ENCODE measurements at regions not wholly inside any gene's neighbourhood (a gene's known extent, or its start where the extent isn't known, plus 50 kb on each side); places are given as distances from the start of the nearest gene placed in this dataset.

- Histone ChIP-seq H3K27ac (ENCODE audit: low read depth) (no peak overlapping the region), H4K20me1 (replicated peaks; ENCODE audit: insufficient read depth) (no peaks in the 10 kb centered on the region), H3F3A (replicated peaks; ENCODE audit: low read depth) (no peaks in the 10 kb centered on the region), H2AFZ (no peak overlapping the region), H3K9me2 (ENCODE audit: insufficient read depth) (no peaks in the 10 kb centered on the region), H3K4me1 (ENCODE audit: insufficient read depth) (peaks cover 9% of the 10 kb centered on the region; the same call in 1 of the 2 replicates), H3K4me3 (no peak overlapping the region), H3K36me3 (ENCODE audit: insufficient read depth) (no peaks in the 10 kb centered on the region), H3K79me2 (replicated peaks; ENCODE audit: insufficient read depth) (no peaks in the 10 kb centered on the region), H3K4me2 (no peak overlapping the region), H3K27me3 (ENCODE audit: insufficient read depth) (no peaks in the 10 kb centered on the region)
- H3K27ac Mint-ChIP-seq: no peak overlapping the region
- no peak for TF ChIP-seq NANOG (IDR thresholded peaks at IDR 0.05; ENCODE audit: borderline replicate concordance)
- no peak for TF ChIP-seq CREB1 (CRISPR knock-in tag; IDR thresholded peaks at IDR 0.05; ENCODE audit: low read depth)
- TF ChIP-seq, protein P1, sequence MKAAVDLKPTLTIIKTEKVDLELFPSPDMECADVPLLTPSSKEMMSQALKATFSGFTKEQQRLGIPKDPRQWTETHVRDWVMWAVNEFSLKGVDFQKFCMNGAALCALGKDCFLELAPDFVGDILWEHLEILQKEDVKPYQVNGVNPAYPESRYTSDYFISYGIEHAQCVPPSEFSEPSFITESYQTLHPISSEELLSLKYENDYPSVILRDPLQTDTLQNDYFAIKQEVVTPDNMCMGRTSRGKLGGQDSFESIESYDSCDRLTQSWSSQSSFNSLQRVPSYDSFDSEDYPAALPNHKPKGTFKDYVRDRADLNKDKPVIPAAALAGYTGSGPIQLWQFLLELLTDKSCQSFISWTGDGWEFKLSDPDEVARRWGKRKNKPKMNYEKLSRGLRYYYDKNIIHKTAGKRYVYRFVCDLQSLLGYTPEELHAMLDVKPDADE (IDR thresholded peaks at IDR 0.05): no peak
- TF ChIP-seq JUNB (IDR thresholded peaks at IDR 0.05; ENCODE audit: unreplicated experiment): no peak
- TF ChIP-seq STAT1 (IDR thresholded peaks at IDR 0.05; ENCODE audit: unreplicated experiment): no peak
- no peak for TF ChIP-seq EZH2phosphoT487 (IDR thresholded peaks at IDR 0.05; ENCODE audit: unreplicated experiment)
- TF ChIP-seq ZNF114 (CRISPR knock-in tag; IDR thresholded peaks at IDR 0.05): no peak
- no peak for TF ChIP-seq POLR2AphosphoS5 (IDR thresholded peaks at IDR 0.05; ENCODE audit: low read depth)
- no peak for TF ChIP-seq CTCF (conservative IDR thresholded peaks at IDR 0.05; ENCODE audit: low read depth in 2 of 2)
- no peak for TF ChIP-seq REST (IDR thresholded peaks at IDR 0.05; ENCODE audit: unreplicated experiment)
- no peak for TF ChIP-seq ZNF462 (CRISPR knock-in tag; IDR thresholded peaks at IDR 0.05)
- TF ChIP-seq EZH2 (IDR thresholded peaks at IDR 0.05; ENCODE audit: low read depth, unreplicated experiment): no peak
- no peak for TF ChIP-seq ZNF331 (CRISPR knock-in tag; IDR thresholded peaks at IDR 0.05; ENCODE audit: low read depth)
- no peak for DNase-seq (ENCODE audit: low spot score)
- no peaks in the 10 kb centered on the region for H3K4me1 Mint-ChIP-seq
- H3K27me3 Mint-ChIP-seq (ENCODE audit: insufficient read depth, low read depth, poor library complexity): no peaks in the 10 kb centered on the region
- no peaks in the 10 kb centered on the region for H3K9me3 Mint-ChIP-seq
- no peak for ATAC-seq
- no peaks in the 10 kb centered on the region for H3K36me3 Mint-ChIP-seq (ENCODE audit: low read depth)
- H3K4me3 Mint-ChIP-seq: no peak overlapping the region
These were observed 1366.2 kb upstream of the PCDH20 start for GRCh38 chr13:62781866-62782265.

Data from GM23338 (cell line).